ENCODE measurements at regions not wholly inside any gene's neighbourhood (a gene's known extent, or its start where the extent isn't known, plus 50 kb on each side); places are given as distances from the start of the nearest gene placed in this dataset.

DNA sequence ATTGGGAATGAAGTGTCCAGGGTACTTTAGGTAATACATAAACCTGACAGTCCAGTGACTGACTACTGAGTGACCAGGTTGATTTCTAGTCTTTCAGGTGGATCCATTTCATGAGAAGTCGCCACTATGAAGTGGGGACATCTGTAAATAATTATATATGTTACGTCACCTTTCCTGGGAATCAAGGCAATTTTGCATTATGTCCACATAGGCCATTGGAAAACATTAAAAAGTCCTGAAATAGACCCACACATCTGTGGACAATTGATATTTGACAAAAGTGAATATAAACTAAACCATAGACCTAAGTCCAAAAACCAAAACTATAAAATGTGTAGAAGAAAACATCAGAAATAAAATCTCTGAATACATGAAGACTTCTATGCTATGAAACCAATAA lies 231.5 kb downstream of the C6orf118 start:
- DNase-seq, result no peak

DNA sequence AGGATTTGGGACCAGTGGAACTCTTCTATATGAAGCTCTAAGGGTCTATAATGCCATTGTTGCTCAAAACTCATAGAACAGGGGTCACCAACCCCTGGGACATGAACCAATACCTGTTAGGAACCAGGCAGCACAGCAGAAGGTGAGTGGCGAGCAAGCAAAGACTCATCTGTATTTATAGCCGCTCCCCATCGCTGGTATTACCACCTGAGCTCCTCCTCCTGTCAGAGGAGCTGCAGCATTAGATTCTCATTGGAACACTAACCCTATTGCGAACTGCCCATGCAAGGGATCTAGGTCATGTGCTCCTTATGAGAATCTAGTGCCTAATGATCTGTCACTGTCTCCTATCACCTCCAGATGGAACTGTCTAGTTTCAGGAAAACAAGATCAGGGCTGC lies 237.5 kb downstream of the C6orf118 start:
- DNase-seq, result no peak

GRCh38 chr6:165060720-165061119 lies 248.7 kb downstream of the C6orf118 start:
- no peak for DNase-seq

DNA sequence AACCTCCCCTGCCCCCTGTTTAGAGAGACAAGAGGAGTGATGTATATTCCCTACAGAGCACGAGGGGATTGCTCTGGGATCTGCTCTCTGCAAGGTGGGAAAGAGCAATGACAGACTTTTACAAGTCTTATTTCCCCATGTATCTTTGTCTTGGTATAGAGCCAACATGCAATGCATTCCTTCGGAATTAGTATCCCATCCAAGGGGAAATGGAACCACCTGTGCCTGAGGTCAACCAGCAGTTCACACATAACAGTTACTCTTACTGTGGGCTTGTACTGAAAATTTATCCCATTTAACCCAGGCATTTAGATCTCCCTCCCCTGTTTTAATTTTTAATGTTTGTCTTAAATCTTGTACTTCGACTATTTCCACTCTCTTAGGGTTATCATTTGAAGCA lies 250.4 kb downstream of the C6orf118 start:
- DNase-seq, result no peak

GRCh38 chr6:165056292-165056691 lies 253.1 kb downstream of the C6orf118 start:
- no peak for DNase-seq

DNA sequence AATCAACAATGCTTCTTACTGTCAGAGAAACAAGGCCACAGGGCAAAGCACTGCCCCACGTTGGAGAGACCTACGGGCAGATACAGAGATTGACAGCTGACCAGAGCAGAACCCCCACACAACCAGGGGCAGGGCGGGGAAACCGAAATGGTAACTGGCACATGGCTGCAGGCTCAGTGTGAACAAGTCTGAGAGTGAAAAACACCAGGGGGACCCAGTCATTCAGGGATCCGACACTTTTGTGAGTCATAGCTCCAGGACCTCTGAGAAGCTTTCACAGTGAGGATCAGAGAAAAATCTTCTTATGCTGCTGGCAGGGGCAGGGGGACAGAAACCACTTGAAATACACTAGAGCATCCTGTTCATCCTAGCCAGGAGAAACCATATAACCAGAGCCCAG lies 254.2 kb downstream of the C6orf118 start:
- DNase-seq, result no peak

- DNase-seq, result no peak
These were observed 256.6 kb downstream of the C6orf118 start for GRCh38 chr6:165052561-165053480.

- peak in 1 of 2 donors; percentile 1 for DNase-seq
These were observed 260.0 kb downstream of the C6orf118 start for GRCh38 chr6:165049362-165049761.

DNA sequence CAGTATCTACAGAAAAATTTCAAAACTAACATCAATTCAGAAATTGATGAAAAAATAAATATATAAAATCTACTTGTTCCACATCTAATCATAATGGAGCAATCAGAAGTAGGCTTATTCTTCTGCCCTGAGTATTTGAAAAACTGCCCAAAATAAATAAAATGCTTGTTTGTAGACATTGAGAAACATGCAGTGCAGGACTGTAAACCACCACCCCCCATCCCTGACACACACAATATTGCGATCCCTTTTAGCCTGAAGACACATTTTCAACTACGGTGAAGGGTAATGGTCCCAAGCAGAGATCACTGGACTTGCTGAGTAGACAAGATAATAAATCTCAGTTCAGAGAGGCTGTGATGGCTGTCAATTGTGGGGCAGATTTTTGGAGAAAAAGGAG lies 261.5 kb downstream of the C6orf118 start:
- no peak for DNase-seq

DNA sequence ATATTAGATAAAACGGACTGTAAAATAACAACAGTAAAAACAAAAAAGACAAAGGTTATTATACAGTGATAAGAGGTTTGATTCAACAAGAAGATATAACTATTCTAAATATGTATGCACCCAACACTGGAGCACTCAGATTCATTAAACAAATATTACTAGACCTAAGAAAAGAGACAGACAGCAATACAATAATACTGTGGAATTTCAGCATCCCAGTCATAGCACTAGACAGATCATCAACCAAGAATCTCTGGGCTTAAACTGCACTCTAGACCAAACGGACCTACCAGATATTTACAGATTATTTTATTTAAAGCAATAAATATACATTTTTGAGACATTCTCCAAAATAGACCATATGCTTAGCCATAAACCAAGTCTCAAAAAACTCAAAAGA lies 263.8 kb downstream of the C6orf118 start:
- DNase-seq, result no peak

- no peak for DNase-seq
These were observed 266.5 kb downstream of the C6orf118 start for GRCh38 chr6:165042912-165043311.

DNA sequence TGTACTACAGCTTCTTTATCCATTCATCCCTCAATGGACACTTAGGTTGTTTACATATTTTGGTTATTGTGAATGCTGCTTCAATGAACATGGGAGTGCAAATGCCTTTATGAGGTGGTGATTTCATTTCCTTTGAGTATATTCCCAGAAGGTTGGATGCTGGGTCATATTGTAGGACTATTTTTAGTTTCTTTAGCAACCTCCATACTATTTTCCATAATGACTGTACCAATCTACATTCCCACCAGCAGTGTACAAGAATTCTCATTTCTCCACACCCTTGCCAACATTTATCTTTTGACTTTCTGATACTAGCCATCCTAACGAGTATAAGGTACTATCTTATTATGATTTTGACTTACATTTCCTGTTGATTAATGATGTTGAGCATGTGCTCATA lies 269.0 kb downstream of the C6orf118 start:
- DNase-seq, result no peak

- DNase-seq, result no peak
These were observed 275.1 kb downstream of the C6orf118 start for GRCh38 chr6:165034271-165034741.

- no peak for DNase-seq
These were observed 277.9 kb downstream of the C6orf118 start for GRCh38 chr6:165031502-165031901.

- DNase-seq, result no peak
These were observed 284.4 kb downstream of the C6orf118 start for GRCh38 chr6:165025040-165025439.

- DNase-seq, result no peak
These were observed 289.7 kb downstream of the C6orf118 start for GRCh38 chr6:165019681-165020080.

- no peak for DNase-seq
These were observed 293.7 kb downstream of the C6orf118 start for GRCh38 chr6:165015676-165016075.

DNA sequence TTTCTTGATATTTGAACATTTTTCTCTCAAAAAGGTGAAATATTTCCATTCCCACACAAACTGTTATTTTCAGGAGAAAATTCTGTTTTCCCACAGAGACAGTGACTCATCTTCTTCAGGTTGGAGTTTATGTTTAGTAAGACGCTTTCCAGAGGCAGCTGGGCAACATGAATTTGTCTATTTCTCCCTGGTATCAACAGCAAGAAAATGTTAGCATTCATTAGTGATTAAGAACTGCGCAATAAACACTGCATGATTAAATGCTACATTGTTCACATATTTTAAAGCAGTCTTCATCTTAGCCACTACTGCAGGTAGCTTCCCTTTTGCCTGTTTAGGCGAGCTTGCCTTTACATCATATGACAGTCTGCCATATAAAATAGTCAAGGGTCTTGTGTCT lies 295.7 kb downstream of the C6orf118 start:
- DNase-seq, result no peak

DNA sequence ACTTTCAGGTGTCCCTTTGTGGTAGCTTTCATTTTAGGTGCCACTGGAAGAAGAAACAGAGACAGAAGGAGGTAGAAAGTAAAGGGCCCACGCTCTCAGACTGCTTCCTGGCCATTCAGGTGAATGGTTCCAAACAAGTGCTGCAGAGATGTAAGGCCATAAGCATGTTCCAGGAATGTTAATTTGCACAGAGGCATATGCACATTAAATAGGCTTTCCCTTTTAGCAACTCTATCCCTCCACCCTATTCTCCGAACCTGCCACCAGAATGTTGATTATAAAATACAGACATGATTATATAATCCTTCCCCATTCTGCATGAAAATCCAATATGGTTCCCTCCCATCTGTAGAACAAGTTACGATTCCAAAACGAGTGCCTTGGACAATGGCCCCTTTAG lies 297.2 kb downstream of the C6orf118 start:
- no peak for DNase-seq

DNA sequence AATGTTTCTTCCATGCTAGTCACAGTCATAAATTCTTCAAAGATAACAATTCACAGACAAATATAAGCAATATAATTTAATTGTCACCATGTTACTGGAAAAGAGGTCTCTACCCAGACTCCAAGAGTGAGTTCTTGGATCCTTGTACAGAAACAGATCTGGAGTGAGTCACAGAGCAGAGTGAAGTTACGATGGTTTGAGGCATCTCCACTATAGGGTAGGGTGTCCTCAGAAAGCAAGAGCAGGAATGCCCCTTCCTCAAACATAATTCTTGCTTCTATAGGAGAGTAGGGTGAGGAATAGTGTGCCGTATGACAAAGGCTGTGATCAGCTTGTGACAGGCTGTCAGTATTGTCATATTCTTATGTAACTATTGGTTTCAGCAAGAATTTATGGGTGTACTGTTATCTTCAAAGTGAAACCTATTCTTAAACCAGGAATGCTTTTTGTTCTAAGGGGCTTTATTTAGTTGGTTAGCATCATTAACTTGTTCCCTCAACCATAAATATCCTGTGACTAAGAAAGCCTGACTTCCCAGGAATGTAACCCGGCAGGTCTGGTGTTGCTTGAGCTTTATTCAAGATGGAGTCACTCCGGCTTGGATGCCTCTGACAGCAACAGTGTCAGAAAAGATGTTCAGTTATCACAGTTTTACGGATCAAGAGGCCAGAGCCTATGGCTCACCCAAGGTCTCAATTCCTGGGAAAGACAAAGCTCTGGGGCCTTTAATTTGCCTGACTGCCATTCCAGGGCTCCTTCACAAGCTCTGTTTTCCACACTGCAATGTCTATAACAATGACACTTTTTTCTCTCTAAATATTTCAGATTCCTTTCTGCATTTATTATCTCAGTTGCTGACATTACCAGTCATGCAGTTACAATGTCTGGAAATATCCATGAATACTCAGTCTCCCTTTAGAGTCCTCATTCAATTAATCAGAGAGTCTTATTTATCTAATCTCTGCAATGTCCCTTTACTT lies 298.6 kb downstream of the C6orf118 start:
- no peak for DNase-seq

DNA sequence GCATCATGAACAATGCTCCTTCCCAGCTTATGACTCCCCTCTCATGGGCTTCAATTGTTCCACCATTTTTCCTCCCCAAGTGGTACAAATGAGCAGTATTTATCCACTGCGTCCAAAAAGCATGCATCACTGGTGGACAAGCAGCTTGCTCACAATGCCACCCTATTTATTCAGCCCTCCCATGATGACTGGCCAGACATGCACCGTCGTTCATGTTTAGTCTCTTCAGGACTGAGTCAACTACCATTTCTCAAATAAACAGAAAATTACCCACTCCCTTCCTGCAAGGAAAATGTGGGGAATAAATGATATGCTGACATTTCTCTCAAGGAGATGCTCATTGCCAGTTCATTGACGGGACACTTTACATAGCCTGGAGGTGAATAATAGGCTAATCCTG lies 300.4 kb downstream of the C6orf118 start:
- no peak for DNase-seq

DNA sequence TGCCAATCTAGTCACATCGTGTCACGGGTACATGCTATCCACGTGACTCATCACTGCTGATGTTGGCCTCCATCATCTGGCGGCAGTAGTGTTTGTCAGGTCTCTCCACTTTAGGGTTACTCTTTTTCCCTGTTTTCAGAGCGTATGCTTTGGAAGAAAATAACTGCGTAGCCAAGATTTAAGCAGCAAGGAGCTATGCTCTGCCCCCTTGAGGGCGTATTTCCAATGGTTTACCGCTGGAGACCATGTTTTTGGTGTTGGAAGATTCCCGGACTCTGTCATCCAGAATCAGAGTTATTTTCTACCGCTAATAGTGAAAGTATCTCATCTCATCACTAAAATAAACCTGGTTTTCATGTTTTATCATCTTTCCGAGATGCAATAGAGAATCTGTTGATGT lies 306.5 kb downstream of the C6orf118 start:
- DNase-seq, result no peak

- no peak for DNase-seq
These were observed 307.0 kb downstream of the C6orf118 start for GRCh38 chr6:165002358-165002757.

Data from activated CD4-positive, alpha-beta T cell treated with anti-CD3 and anti-CD28 coated beads for 4 hours (primary cell).